NCI-H2196 (cell line): ENCODE measurements at regions not wholly inside any gene's neighbourhood (a gene's known extent, or its start where the extent isn't known, plus 50 kb on each side); places are given as distances from the start of the nearest gene placed in this dataset.

Experiments used
- DNase-seq: peaks from one replicate; lab custom pipeline; 2025; ENCODE audit not compliant: unreplicated experiment; lab: John Stamatoyannopoulos, UW

- no peak for DNase-seq
Observed at GRCh38 chr11:10908215-10908951, 50.5 kb upstream of the ZBED5 start.
